B cell (primary cell): ENCODE measurements at regions not wholly inside any gene's neighbourhood (a gene's known extent, or its start where the extent isn't known, plus 50 kb on each side); places are given as distances from the start of the nearest gene placed in this dataset.
"Not testable (repeated sequence)": the region's sequence is repeated elsewhere in the genome, so short reads cannot be mapped to it uniquely, and the experiment has no call there.

Experiments used
- ATAC-seq: fragments of 200-7000 bp; cut with Tn5 transposase; one replicate; pipeline ENCODE4 v1.10.0; 2021; ENCODE audit warnings: low read depth, mild to moderate bottlenecking, moderate number of reproducible peaks, moderate library complexity
- CTCF ChIA-PET: fragments of 350-600 bp; sonication (Branson Sonifier 250); formaldehyde crosslinking; loops from one replicate; lab custom pipeline; 2021; ENCODE audit warnings: antibody characterized with exemption, inconsistent platforms; lab: Charles Lee
- POLR2A ChIA-PET: fragments of 350-600 bp; sonication (Branson Sonifier 250); formaldehyde crosslinking; loops from one replicate; lab custom pipeline; 2021; ENCODE audit warnings: antibody characterized with exemption; lab: Charles Lee
- DNase-seq: peaks from one replicate; pipeline ENCODE4 v3.0.0; 2013
- H2AFZ ChIP-seq: 2 replicates; pipeline ENCODE4 v1.6.1; 2012; ENCODE audit warnings: mild to moderate bottlenecking, low read depth, low read length; ENCODE audit not compliant: insufficient read depth, poor library complexity, severe bottlenecking
- H3K27ac ChIP-seq, 2 donors: 1 replicate in 1 of 2; 2 replicates in 1 of 2; pipeline ENCODE4 v1.5.1; 2012 to 2013; ENCODE audit warnings: low read length in 2 of 2, mild to moderate bottlenecking in 2 of 2, moderate library complexity in 1 of 2
- H3K27me3 ChIP-seq, 4 experiments: fragments of 200-600 bp in 1 of 4; sonication (generic) in 1 of 4; replicated peaks in 1 of 4; 1 replicate in 2 of 4; 2 replicates in 2 of 4; pipeline versions ENCODE4 v1.6.1 to v1.7.0; 2013 to 2016; ENCODE audit warnings: low read length in 3 of 4, mild to moderate bottlenecking in 2 of 4, mixed read lengths in 1 of 4, moderate library complexity in 1 of 4; ENCODE audit not compliant: insufficient read depth in 4 of 4, control insufficient read depth in 3 of 4; ENCODE audit errors: control extremely low read depth in 1 of 4
- H3K36me3 ChIP-seq, 2 experiments: replicated peaks in 1 of 2; 1 replicate in 1 of 2; 2 replicates in 1 of 2; pipeline versions ENCODE4 v1.6.1 to v1.7.1; 2013; ENCODE audit warnings: low read length in 1 of 2; ENCODE audit not compliant: insufficient read depth in 2 of 2, control insufficient read depth in 1 of 2; ENCODE audit errors: control extremely low read depth in 1 of 2, extremely low read depth in 1 of 2
- H3K4me1 ChIP-seq, 2 donors: fragments of 200-600 bp in 1 of 2; sonication (generic) in 1 of 2; 1 replicate in 1 of 2; 2 replicates in 1 of 2; pipeline versions ENCODE4 v1.5.1 to v1.6.1; 2013 to 2017; ENCODE audit warnings: low read length in 2 of 2; ENCODE audit not compliant: control insufficient read depth in 2 of 2, insufficient read depth in 2 of 2
- H3K4me2 ChIP-seq: replicated peaks from 2 replicates; pipeline ENCODE3; 2012; ENCODE audit warnings: mild to moderate bottlenecking, low read depth, low read length; ENCODE audit not compliant: poor library complexity, severe bottlenecking
- H3K4me3 ChIP-seq, 5 experiments: fragments of 200-600 bp in 1 of 5; sonication (generic) in 1 of 5; 1 replicate in 3 of 5; 2 replicates in 2 of 5; pipeline versions ENCODE4 v1.5.1 to v1.7.0; 2011 to 2016; ENCODE audit warnings: low read length in 4 of 5, mild to moderate bottlenecking in 4 of 5, low read depth in 2 of 5, control low read depth in 1 of 5, moderate library complexity in 1 of 5; ENCODE audit not compliant: insufficient read depth in 1 of 5; ENCODE audit errors: control extremely low read depth in 1 of 5, extremely low read depth in 1 of 5
- H3K79me2 ChIP-seq: fragments of 200-600 bp; sonication (generic); one replicate; pipeline ENCODE4 v1.6.0; 2016; ENCODE audit warnings: low read length; ENCODE audit not compliant: control insufficient read depth, insufficient read depth
- H3K9ac ChIP-seq: fragments of 200-600 bp; sonication (generic); 2 replicates; pipeline ENCODE4 v1.6.1; 2017; ENCODE audit warnings: mild to moderate bottlenecking, low read length, moderate library complexity
- H3K9me3 ChIP-seq, 3 donors: one replicate each; pipeline versions ENCODE4 v1.6.1 to v1.7.1; 2013; ENCODE audit warnings: low read length in 2 of 3; ENCODE audit not compliant: control insufficient read depth in 2 of 3, insufficient read depth in 1 of 3; ENCODE audit errors: control extremely low read depth in 1 of 3
- H4K20me1 ChIP-seq: 2 replicates; pipeline ENCODE4 v1.6.0; 2012; ENCODE audit warnings: mild to moderate bottlenecking, low read length; ENCODE audit not compliant: insufficient read depth, control insufficient read depth, poor library complexity, severe bottlenecking
- H3K27ac Mint-ChIP-seq: one replicate; pipeline ENCODE4 v1.8.0; 2021; ENCODE audit warnings: mixed read lengths
- H3K27me3 Mint-ChIP-seq: one replicate; pipeline ENCODE4 v1.8.0; 2021; ENCODE audit warnings: mixed read lengths
- H3K4me1 Mint-ChIP-seq: one replicate; pipeline ENCODE4 v1.8.0; 2021; ENCODE audit warnings: mixed read lengths
- H3K4me3 Mint-ChIP-seq: one replicate; pipeline ENCODE4 v1.8.0; 2021; ENCODE audit warnings: mixed read lengths
- H3K9me3 Mint-ChIP-seq: one replicate; pipeline ENCODE4 v1.8.0; 2022; ENCODE audit warnings: mixed read lengths; ENCODE audit not compliant: insufficient read depth
- CTCF ChIP-seq: fragments of 200-600 bp; IDR thresholded peaks from one replicate; pipeline ENCODE4 v1.8.0; 2022; ENCODE audit warnings: antibody characterized with exemption, mild to moderate bottlenecking
- EZH2 ChIP-seq: IDR thresholded peaks from 2 replicates; pipeline ENCODE4 v1.6.1; 2012; ENCODE audit warnings: borderline replicate concordance, low read depth, mild to moderate bottlenecking, moderate library complexity, low read length; ENCODE audit not compliant: insufficient read depth, poor library complexity, severe bottlenecking
- WGBS: methylation state at CpG from one replicate; pipeline ENCODE4 v1.1.5; 2013; ENCODE audit warnings: missing lambda C conversion rate; ENCODE audit not compliant: insufficient coverage; 5-methylcytosine and 5-hydroxymethylcytosine counted together
- intact Hi-C: fragments of 100-400 bp; cut with micrococcal nuclease; formaldehyde crosslinking; loops from one replicate; pipeline ENCODE4 v1.10.0; 2022

- intact Hi-C loops: no loop called here
- CTCF ChIA-PET: no interaction called here
- no peaks in the 10 kb centered on the region for H3K27me3 Mint-ChIP-seq
These were observed 872.2 kb upstream of the AUTS2 start for GRCh38 chr7:68725843-68726785.

GRCh38 chr7:68728720-68729119 lies 869.6 kb upstream of the AUTS2 start:
- H3K27ac Mint-ChIP-seq, POLR2A ChIA-PET, H3K27ac ChIP-seq, H3K4me1 Mint-ChIP-seq, H3K9ac ChIP-seq, H3K27me3 Mint-ChIP-seq, H4K20me1 ChIP-seq, H3K36me3 ChIP-seq, CTCF ChIA-PET, H3K9me3 Mint-ChIP-seq, H3K9me3 ChIP-seq, H3K4me3 Mint-ChIP-seq, intact Hi-C loops, H3K79me2 ChIP-seq, H3K27me3 ChIP-seq, ATAC-seq, H3K4me1 ChIP-seq, H2AFZ ChIP-seq, DNase-seq, H3K4me3 ChIP-seq, H3K4me2 ChIP-seq: not testable (repeated sequence)
- 93% methylated on average over 3 of the region's 6 CpGs for WGBS

More at GRCh38 chr7:68725843-68726785, 872.2 kb upstream of the AUTS2 start:
- Histone ChIP-seq H3K9ac (no peak overlapping the region), H2AFZ (no peak overlapping the region), H3K4me3 (no peak overlapping the region), H3K79me2 (no peaks in the 10 kb centered on the region), H3K27ac (no peak overlapping the region), H4K20me1 (no peaks in the 10 kb centered on the region), H3K9me3 (peaks cover 0 to 13% (median 0%) of the 10 kb centered on the region in 3 donors), H3K4me2 (no peak overlapping the region), H3K4me1 (no peaks in the 10 kb centered on the region), H3K27me3 (no peaks in the 10 kb centered on the region), H3K36me3 (no peaks in the 10 kb centered on the region)
- POLR2A ChIA-PET: no interaction called here
- Mint-ChIP-seq H3K4me1 (no peaks in the 10 kb centered on the region), H3K9me3 (peaks cover 3% of the 10 kb centered on the region), H3K27ac (no peak overlapping the region), H3K4me3 (no peak overlapping the region)
- no peak for DNase-seq
- TF ChIP-seq EZH2 (no peak), CTCF (no peak)
- no peak for ATAC-seq
- WGBS: 95% methylated on average over 10 of the region's 12 CpGs
